Uterus (tissue), 2 donors: ENCODE measurements at regions not wholly inside any gene's neighbourhood (a gene's known extent, or its start where the extent isn't known, plus 50 kb on each side); places are given as distances from the start of the nearest gene placed in this dataset.

ENCODE experiments used
- POLR2A ChIP-seq, 2 donors: fragments of 450-650 bp; IDR thresholded peaks; one replicate each; pipeline ENCODE4 v1.6.1; 2016; ENCODE audit warnings: antibody characterized with exemption in 2 of 2, mild to moderate bottlenecking in 1 of 2, moderate library complexity in 1 of 2
- TF ChIP-seq, protein P1 (sequence below), 4 experiments: fragments of 200-600 bp in 2 of 4; fragments of 450-650 bp in 2 of 4; sonication (generic) in 2 of 4; IDR thresholded peaks; one replicate each; pipeline ENCODE4 v1.5.1; 2016 to 2019; ENCODE audit warnings: antibody characterized with exemption in 4 of 4, mild to moderate bottlenecking in 2 of 4, moderate library complexity in 1 of 4

DNA sequence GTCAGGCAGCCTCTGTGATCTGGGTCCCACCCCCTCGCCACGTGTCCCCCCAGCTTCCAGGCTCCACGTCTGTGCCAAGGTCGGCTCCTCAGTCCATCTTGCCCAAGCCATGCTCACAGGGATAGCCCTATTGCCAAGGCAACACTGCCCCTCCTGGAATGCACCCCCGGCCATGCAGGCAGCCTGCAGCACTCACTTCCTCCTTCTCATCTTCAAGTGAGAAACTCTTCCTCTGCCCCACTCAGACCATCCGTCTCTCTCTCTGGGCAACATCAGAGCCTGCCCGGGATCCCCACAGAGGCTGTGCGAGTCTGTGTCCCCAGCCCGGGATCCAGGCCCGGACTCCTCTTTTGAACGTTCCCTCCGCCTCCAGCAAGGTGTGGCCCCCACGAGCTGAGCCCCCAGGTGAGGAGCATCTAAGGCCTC, 852.3 kb downstream of the BRD1 start:
- no peak for TF ChIP-seq POLR2A (IDR thresholded peaks at IDR 0.05)
- TF ChIP-seq, protein P1, sequence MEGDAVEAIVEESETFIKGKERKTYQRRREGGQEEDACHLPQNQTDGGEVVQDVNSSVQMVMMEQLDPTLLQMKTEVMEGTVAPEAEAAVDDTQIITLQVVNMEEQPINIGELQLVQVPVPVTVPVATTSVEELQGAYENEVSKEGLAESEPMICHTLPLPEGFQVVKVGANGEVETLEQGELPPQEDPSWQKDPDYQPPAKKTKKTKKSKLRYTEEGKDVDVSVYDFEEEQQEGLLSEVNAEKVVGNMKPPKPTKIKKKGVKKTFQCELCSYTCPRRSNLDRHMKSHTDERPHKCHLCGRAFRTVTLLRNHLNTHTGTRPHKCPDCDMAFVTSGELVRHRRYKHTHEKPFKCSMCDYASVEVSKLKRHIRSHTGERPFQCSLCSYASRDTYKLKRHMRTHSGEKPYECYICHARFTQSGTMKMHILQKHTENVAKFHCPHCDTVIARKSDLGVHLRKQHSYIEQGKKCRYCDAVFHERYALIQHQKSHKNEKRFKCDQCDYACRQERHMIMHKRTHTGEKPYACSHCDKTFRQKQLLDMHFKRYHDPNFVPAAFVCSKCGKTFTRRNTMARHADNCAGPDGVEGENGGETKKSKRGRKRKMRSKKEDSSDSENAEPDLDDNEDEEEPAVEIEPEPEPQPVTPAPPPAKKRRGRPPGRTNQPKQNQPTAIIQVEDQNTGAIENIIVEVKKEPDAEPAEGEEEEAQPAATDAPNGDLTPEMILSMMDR (IDR thresholded peaks at IDR 0.05): no peak
